ENCODE measurements at regions not wholly inside any gene's neighbourhood (a gene's known extent, or its start where the extent isn't known, plus 50 kb on each side); places are given as distances from the start of the nearest gene placed in this dataset.

GRCh38 chr16:60914334-60914733, 1121.9 kb downstream of the CDH8 start:
- H3K4me1 Mint-ChIP-seq (ENCODE audit: low read depth) = no peaks in the 10 kb centered on the region
- no peak overlapping the region for H3K4me3 Mint-ChIP-seq
- H3K9me3 Mint-ChIP-seq = peaks cover 40% of the 10 kb centered on the region
- H3K36me3 Mint-ChIP-seq (ENCODE audit: low read depth) = no peaks in the 10 kb centered on the region
- no peak overlapping the region for H3K27ac Mint-ChIP-seq
- no peak for DNase-seq (ENCODE audit: low spot score)
- H3K27me3 Mint-ChIP-seq (ENCODE audit: low read depth) = no peaks in the 10 kb centered on the region

- H3K4me1 Mint-ChIP-seq (ENCODE audit: low read depth) = no peaks in the 10 kb centered on the region
- H3K4me3 Mint-ChIP-seq = no peak overlapping the region
- no peak for DNase-seq (ENCODE audit: low spot score)
- H3K27ac Mint-ChIP-seq = no peak overlapping the region
- H3K9me3 Mint-ChIP-seq = peaks cover 35% of the 10 kb centered on the region
- no peaks in the 10 kb centered on the region for H3K27me3 Mint-ChIP-seq (ENCODE audit: low read depth)
- H3K36me3 Mint-ChIP-seq (ENCODE audit: low read depth) = no peaks in the 10 kb centered on the region
Observed at GRCh38 chr16:60907645-60908044, 1128.6 kb downstream of the CDH8 start.

- no peak for DNase-seq (ENCODE audit: low spot score)
- H3K9me3 Mint-ChIP-seq = peaks cover 41% of the 10 kb centered on the region
- no peak overlapping the region for H3K27ac Mint-ChIP-seq
- no peaks in the 10 kb centered on the region for H3K27me3 Mint-ChIP-seq (ENCODE audit: low read depth)
- H3K36me3 Mint-ChIP-seq (ENCODE audit: low read depth) = no peaks in the 10 kb centered on the region
- H3K4me1 Mint-ChIP-seq (ENCODE audit: low read depth) = no peaks in the 10 kb centered on the region
- no peak overlapping the region for H3K4me3 Mint-ChIP-seq
Observed at GRCh38 chr16:60905811-60906210, 1130.4 kb downstream of the CDH8 start.

GRCh38 chr16:60902114-60902513, 1134.1 kb downstream of the CDH8 start:
- no peaks in the 10 kb centered on the region for H3K36me3 Mint-ChIP-seq (ENCODE audit: low read depth)
- DNase-seq (ENCODE audit: low spot score) = no peak
- peaks cover 33% of the 10 kb centered on the region for H3K9me3 Mint-ChIP-seq
- no peaks in the 10 kb centered on the region for H3K4me1 Mint-ChIP-seq (ENCODE audit: low read depth)
- H3K27me3 Mint-ChIP-seq (ENCODE audit: low read depth) = no peaks in the 10 kb centered on the region
- no peak overlapping the region for H3K27ac Mint-ChIP-seq
- no peak overlapping the region for H3K4me3 Mint-ChIP-seq

- Mint-ChIP-seq H3K4me3 (no peak overlapping the region), H3K27me3 (ENCODE audit: low read depth) (no peaks in the 10 kb centered on the region), H3K4me1 (ENCODE audit: low read depth) (no peaks in the 10 kb centered on the region), H3K36me3 (ENCODE audit: low read depth) (no peaks in the 10 kb centered on the region), H3K9me3 (peaks cover 36% of the 10 kb centered on the region), H3K27ac (no peak overlapping the region)
- no peak for DNase-seq (ENCODE audit: low spot score)
Observed at GRCh38 chr16:60882816-60883215, 1153.4 kb downstream of the CDH8 start.

- DNase-seq (ENCODE audit: low spot score) = no peak
- peaks cover 49% of the 10 kb centered on the region for H3K9me3 Mint-ChIP-seq
- H3K27ac Mint-ChIP-seq = no peak overlapping the region
Observed at GRCh38 chr16:60852635-60853034, 1183.6 kb downstream of the CDH8 start.

GRCh38 chr16:60821661-60822060, 1214.6 kb downstream of the CDH8 start:
- Mint-ChIP-seq H3K4me1 (ENCODE audit: low read depth) (no peaks in the 10 kb centered on the region), H3K27ac (no peak overlapping the region), H3K9me3 (peaks cover 38% of the 10 kb centered on the region), H3K27me3 (ENCODE audit: low read depth) (no peaks in the 10 kb centered on the region), H3K36me3 (ENCODE audit: low read depth) (no peaks in the 10 kb centered on the region), H3K4me3 (no peak overlapping the region)
- no peak for DNase-seq (ENCODE audit: low spot score)

More at GRCh38 chr16:60852635-60853034, 1183.6 kb downstream of the CDH8 start:
- no peak overlapping the region for H3K4me3 Mint-ChIP-seq
- H3K4me1 Mint-ChIP-seq (ENCODE audit: low read depth) = no peaks in the 10 kb centered on the region
- no peaks in the 10 kb centered on the region for H3K36me3 Mint-ChIP-seq (ENCODE audit: low read depth)
- H3K27me3 Mint-ChIP-seq (ENCODE audit: low read depth) = no peaks in the 10 kb centered on the region

GRCh38 chr16:60820361-60820760, 1215.9 kb downstream of the CDH8 start:
- Mint-ChIP-seq H3K4me1 (ENCODE audit: low read depth) (no peaks in the 10 kb centered on the region), H3K27ac (no peak overlapping the region), H3K4me3 (no peak overlapping the region), H3K9me3 (peaks cover 45% of the 10 kb centered on the region), H3K27me3 (ENCODE audit: low read depth) (no peaks in the 10 kb centered on the region), H3K36me3 (ENCODE audit: low read depth) (no peaks in the 10 kb centered on the region)
- DNase-seq (ENCODE audit: low spot score) = no peak

GRCh38 chr16:60818465-60818864, 1217.8 kb downstream of the CDH8 start:
- Mint-ChIP-seq H3K9me3 (peaks cover 47% of the 10 kb centered on the region), H3K27ac (no peak overlapping the region), H3K27me3 (ENCODE audit: low read depth) (no peaks in the 10 kb centered on the region), H3K4me1 (ENCODE audit: low read depth) (no peaks in the 10 kb centered on the region), H3K36me3 (ENCODE audit: low read depth) (no peaks in the 10 kb centered on the region), H3K4me3 (no peak overlapping the region)
- no peak for DNase-seq (ENCODE audit: low spot score)

GRCh38 chr16:60816461-60816860, 1219.8 kb downstream of the CDH8 start:
- DNase-seq (ENCODE audit: low spot score) = no peak
- no peak overlapping the region for H3K4me3 Mint-ChIP-seq
- H3K9me3 Mint-ChIP-seq = peaks cover 38% of the 10 kb centered on the region
- H3K27me3 Mint-ChIP-seq (ENCODE audit: low read depth) = no peaks in the 10 kb centered on the region
- no peaks in the 10 kb centered on the region for H3K4me1 Mint-ChIP-seq (ENCODE audit: low read depth)
- H3K36me3 Mint-ChIP-seq (ENCODE audit: low read depth) = no peaks in the 10 kb centered on the region
- no peak overlapping the region for H3K27ac Mint-ChIP-seq

GRCh38 chr16:60815865-60816264, 1220.4 kb downstream of the CDH8 start:
- H3K4me3 Mint-ChIP-seq = no peak overlapping the region
- DNase-seq (ENCODE audit: low spot score) = no peak
- no peak overlapping the region for H3K27ac Mint-ChIP-seq
- peaks cover 35% of the 10 kb centered on the region for H3K9me3 Mint-ChIP-seq
- H3K36me3 Mint-ChIP-seq (ENCODE audit: low read depth) = no peaks in the 10 kb centered on the region
- no peaks in the 10 kb centered on the region for H3K4me1 Mint-ChIP-seq (ENCODE audit: low read depth)
- H3K27me3 Mint-ChIP-seq (ENCODE audit: low read depth) = no peaks in the 10 kb centered on the region

GRCh38 chr16:60815033-60815432, 1221.2 kb downstream of the CDH8 start:
- Mint-ChIP-seq H3K4me3 (no peak overlapping the region), H3K27me3 (ENCODE audit: low read depth) (no peaks in the 10 kb centered on the region), H3K27ac (no peak overlapping the region), H3K4me1 (ENCODE audit: low read depth) (no peaks in the 10 kb centered on the region), H3K9me3 (peaks cover 31% of the 10 kb centered on the region), H3K36me3 (ENCODE audit: low read depth) (no peaks in the 10 kb centered on the region)
- no peak for DNase-seq (ENCODE audit: low spot score)

- Mint-ChIP-seq H3K4me1 (ENCODE audit: low read depth) (no peaks in the 10 kb centered on the region), H3K27ac (no peak overlapping the region), H3K36me3 (ENCODE audit: low read depth) (no peaks in the 10 kb centered on the region), H3K27me3 (ENCODE audit: low read depth) (no peaks in the 10 kb centered on the region), H3K4me3 (no peak overlapping the region), H3K9me3 (peaks cover 25% of the 10 kb centered on the region)
- DNase-seq (ENCODE audit: low spot score) = no peak
Observed at GRCh38 chr16:60811657-60812056, 1224.6 kb downstream of the CDH8 start.

GRCh38 chr16:60811051-60811608, 1225.1 kb downstream of the CDH8 start:
- Mint-ChIP-seq H3K4me3 (no peak overlapping the region), H3K27me3 (ENCODE audit: low read depth) (no peaks in the 10 kb centered on the region), H3K36me3 (ENCODE audit: low read depth) (no peaks in the 10 kb centered on the region), H3K9me3 (peaks cover 28% of the 10 kb centered on the region), H3K4me1 (ENCODE audit: low read depth) (no peaks in the 10 kb centered on the region), H3K27ac (no peak overlapping the region)
- DNase-seq (ENCODE audit: low spot score) = no peak

- Mint-ChIP-seq H3K4me3 (no peak overlapping the region), H3K9me3 (peaks cover 25% of the 10 kb centered on the region), H3K4me1 (ENCODE audit: low read depth) (no peaks in the 10 kb centered on the region), H3K27me3 (ENCODE audit: low read depth) (no peaks in the 10 kb centered on the region), H3K27ac (no peak overlapping the region), H3K36me3 (ENCODE audit: low read depth) (no peaks in the 10 kb centered on the region)
- DNase-seq (ENCODE audit: low spot score) = no peak
Observed at GRCh38 chr16:60810250-60810649, 1226.0 kb downstream of the CDH8 start.
